ENCODE measurements at regions not wholly inside any gene's neighbourhood (a gene's known extent, or its start where the extent isn't known, plus 50 kb on each side); places are given as distances from the start of the nearest gene placed in this dataset.
A peak's percentile ranks its signal among the peaks of the same experiment; 100 is the strongest.

DNA sequence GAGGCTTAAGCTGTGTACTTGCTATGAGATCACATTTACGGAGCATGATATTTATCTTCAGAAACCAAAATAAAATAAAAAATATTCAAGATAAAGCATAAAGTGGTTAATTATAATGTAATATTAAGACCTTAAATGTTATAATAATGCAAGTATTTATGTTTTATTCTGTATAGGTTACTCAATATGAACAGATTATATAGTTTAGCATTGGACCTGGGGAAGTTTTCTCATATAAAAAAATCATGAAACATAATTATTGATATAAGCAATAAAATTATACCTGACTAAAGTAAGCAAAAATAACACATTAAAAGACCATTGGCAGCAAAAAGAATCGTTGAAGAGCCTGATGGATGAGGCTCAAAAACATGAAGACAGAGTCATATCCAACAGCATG, 516.2 kb downstream of the SLC16A7 start:
- Histone ChIP-seq H3K4me3 (no peak overlapping the region), H3K27ac (no peak overlapping the region)

DNA sequence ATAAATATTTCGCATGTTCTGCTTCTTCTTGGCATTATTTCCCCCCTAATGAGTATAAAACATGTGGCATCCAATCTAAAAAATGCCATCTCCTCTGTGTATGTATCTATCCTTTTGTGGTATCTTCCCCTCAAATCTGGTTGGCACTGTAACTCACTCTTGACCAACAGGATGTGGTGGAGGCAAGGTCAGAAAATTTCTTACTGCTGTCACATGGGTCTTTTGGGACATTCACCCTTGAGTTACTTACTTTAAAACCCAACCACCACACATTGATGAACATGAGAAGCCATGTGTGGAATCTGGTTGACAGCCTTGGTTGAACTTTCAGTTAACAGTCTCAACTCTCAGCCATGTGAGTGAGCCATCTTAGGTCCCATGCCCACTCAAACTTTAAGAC, 516.9 kb downstream of the SLC16A7 start:
- Histone ChIP-seq H3K27ac (no peak overlapping the region), H3K4me3 (no peak overlapping the region)

DNA sequence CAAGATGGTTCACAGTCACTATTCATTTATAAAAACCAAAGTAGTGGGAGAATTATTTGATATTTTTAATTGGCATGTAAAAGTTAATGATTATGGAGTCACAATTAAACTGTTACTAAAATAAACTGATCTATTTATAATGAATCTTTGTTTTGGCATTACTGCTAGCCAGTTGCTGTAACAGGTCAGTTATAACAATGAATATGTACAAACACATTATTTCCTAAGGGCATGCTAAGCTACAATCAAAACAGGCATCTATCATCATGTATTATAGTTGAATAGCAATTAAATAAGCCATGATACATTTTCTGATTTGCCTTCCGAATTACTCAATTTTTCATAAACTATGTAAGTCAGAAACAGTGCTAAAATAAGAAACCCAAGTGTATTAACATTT, 518.3 kb downstream of the SLC16A7 start:
- Histone ChIP-seq H3K4me3 (no peak overlapping the region), H3K27ac (no peak overlapping the region)

DNA sequence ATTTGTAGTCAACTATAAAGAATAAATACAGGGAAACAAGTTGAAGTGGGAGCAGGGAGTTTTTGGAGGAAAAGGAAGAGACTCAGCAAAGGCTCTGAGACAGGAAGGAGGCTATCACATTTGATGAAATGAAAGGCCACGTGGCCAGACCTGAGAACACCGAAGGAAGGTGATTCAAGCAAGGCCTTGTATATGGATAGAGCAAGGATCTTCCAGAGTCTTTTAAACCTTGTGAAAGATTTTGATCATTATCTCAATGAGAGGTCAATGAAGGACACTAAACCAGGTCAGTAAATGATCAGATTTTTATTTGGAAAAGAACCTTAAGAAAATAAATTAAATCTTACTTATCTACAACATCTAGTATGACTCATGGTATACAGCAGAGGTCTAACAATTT, 523.5 kb downstream of the SLC16A7 start:
- Histone ChIP-seq H3K4me3 (no peak overlapping the region), H3K27ac (no peak overlapping the region)

DNA sequence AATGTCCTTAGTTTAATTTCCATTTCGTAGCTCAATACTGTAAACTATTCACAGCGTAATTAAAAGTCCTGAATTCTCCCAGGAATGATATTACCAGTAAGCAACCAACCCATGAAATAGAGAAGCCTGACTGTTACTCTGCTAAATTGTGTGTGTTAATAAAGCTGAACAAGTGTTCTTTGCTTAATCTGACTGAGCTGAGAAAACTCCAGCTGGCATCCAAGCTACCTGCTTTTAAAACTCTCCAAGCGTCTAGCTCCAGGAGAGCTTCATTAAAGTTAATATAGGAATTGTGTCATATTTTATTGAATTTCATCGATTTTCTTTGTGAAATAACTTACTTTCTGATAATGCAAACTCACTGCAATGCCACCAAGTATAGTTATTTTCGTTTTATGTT, 524.4 kb downstream of the SLC16A7 start:
- H3K27ac ChIP-seq = no peak overlapping the region
- H3K4me3 ChIP-seq = no peak overlapping the region

GRCh38 chr12:60123557-60123956, 527.7 kb downstream of the SLC16A7 start:
- no peak overlapping the region for H3K4me3 ChIP-seq

DNA sequence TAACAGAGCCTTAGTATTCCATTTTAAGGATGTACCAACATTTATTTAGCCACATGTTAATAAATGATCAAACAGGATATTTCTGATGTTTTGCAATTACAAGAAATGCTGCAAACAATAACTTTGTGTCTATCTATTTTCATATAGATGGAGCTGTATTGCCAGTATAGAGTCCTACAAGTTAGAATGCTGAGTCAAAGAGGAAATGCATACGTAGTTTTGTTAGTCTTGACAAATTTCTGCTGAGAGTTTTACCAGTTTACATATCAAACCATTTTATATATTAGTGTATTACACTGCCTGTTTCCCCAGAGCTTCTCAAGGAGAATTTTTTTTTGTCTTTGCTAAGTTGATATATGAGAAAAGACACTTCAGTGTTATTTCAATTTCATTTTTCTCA, 541.7 kb downstream of the SLC16A7 start:
- Histone ChIP-seq H3K4me3 (no peak overlapping the region), H3K27ac (no peak overlapping the region)

More at GRCh38 chr12:60123557-60123956, 527.7 kb downstream of the SLC16A7 start:
- H3K27ac ChIP-seq = no peak overlapping the region

- H3K27ac ChIP-seq = no peak overlapping the region
- H3K4me3 ChIP-seq = no peak overlapping the region
Observed at GRCh38 chr12:60138526-60138925, 542.7 kb downstream of the SLC16A7 start.

DNA sequence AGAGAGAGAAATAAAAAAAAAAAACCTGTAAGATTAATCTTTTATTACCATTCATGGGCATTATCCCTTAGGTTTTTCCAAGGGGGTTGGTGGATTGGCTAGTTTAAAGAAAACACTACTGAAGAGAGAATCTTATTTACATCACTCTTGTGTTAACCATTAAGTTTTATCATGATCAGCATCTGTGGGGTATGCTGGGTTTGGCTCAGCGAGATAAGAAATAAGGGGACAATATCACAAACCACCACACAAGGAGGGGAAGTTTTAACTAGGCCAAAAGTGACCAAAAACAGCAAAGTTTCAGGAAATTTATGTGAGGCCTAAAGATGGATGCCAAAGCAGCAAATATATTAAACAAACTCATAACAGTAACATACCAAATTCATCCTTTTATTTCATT, 548.6 kb downstream of the SLC16A7 start:
- no peak overlapping the region for H3K27ac ChIP-seq
- H3K4me3 ChIP-seq = no peak overlapping the region

GRCh38 chr12:60148109-60148508, 552.3 kb downstream of the SLC16A7 start:
- peak overlapping the region in 1 of 21 experiments; percentile 0 for H3K27ac ChIP-seq
- H3K4me3 ChIP-seq = no peak overlapping the region

DNA sequence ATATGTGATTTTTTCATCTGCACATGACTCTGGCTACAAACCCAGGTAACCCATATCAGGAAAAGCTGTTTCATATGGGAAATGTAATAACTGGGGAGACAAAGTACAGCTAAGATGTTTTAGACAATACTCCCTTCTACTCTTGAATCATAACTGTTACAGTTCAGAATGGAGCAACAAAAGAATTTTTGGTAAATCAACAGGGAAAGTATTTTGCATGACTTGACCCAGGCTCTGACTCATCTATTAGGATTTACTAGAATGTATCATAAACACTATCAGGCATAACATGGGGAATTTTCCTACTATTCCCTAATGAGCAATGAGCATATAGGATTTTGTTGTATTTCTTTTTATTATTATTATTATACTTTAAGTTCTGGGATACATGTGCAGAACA, 553.0 kb downstream of the SLC16A7 start:
- Histone ChIP-seq H3K4me3 (no peak overlapping the region), H3K27ac (no peak overlapping the region)

DNA sequence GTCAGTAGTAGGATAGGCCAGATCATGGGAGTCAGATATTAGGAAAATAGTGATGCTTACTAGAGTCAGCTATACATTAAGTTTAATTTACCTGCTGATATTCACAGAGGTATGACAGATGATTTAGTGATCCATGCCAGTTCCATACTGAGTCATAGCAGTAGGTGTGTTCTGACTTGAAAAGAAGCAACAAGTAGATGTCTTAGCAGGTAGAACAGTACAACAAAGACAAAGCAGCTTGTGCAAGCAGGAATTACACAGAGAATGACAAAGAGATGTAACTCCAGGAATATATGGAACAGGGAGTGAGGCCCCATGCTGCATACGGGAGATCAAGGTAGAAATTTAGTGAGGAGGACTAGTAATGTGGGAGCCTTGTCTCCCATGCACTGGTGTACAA, 556.9 kb downstream of the SLC16A7 start:
- H3K27ac ChIP-seq = peak overlapping the region in 1 of 21 experiments; percentile 42
- H3K4me3 ChIP-seq = no peak overlapping the region

DNA sequence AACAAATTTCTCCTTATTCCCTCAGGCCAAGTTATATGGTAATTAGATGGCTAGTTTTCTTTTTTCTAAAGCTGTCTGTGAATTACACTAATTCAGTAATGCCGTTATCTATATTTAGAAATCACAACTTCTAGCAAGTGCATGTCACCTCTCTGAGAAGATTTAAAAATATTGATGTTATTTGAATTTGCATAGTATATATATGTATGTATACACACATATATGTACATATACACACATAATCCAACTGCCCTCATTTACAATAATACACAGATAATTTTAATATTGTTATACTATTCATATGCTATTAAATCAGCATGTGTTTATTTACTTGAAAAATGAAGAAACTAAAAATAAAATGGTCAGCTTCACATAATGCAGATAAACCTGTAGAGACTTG, 563.9 kb downstream of the SLC16A7 start:
- Histone ChIP-seq H3K4me3 (no peak overlapping the region), H3K27ac (no peak overlapping the region)

- no peak overlapping the region for H3K27ac ChIP-seq
- no peak overlapping the region for H3K4me3 ChIP-seq
Observed at GRCh38 chr12:60162988-60163720, 567.3 kb downstream of the SLC16A7 start.

DNA sequence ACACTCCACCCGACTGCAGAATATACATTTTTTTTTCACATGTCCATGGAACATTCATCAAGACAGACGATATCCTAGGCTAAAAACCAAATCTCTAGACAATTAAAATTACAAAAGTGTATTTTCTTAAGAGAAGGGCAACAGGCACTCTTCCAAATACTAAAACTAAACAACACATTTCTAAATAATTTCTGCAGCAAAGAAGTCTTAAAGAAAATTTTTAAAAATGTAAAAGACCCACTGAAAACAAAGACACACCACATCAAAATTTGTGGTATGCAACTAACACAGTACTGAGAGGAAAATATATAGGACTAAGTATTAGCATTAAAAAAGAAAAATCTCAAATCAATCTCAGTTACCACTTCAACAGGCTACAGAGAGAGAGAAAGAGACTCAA, 570.0 kb downstream of the SLC16A7 start:
- Histone ChIP-seq H3K4me3 (no peak overlapping the region), H3K27ac (no peak overlapping the region)

DNA sequence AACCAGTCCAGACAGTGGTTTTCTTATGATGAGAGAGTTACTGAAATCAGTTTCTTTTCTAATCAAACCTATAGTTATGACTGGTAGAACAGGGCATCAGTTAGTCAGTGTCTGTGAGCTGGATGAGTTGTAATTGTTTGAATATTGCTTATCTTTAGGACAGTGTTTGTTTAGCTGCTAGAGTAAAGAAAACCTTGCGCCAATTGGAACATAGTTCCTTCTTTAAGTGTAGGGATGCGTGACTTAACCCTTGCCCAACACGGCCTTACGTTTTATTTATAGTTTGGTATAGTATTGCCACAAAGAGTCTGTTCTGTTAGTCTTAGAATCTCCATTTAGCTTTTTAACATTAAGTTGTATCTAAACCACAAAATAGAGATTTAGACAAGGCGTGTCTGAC, 572.6 kb downstream of the SLC16A7 start:
- Histone ChIP-seq H3K4me3 (no peak overlapping the region), H3K27ac (no peak overlapping the region)

DNA sequence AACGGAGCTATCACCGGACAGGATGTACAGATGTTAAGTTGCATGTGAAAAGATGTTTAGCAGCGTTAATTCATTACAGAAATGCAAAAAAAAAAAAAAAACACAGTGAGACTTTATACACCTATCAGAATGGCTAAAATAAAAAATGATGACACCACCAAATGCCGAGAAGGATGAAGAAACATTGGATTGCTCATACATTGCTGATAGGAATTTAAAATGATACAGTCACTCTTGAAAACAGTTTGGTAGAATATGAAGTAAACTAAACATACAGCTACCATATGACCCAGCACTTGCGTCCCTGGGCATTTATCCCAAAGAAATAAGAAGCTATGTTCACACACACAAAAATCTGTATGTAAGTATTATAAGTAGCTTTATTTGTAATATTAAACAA, 574.1 kb downstream of the SLC16A7 start:
- no peak overlapping the region for H3K4me3 ChIP-seq

GRCh38 chr12:60172266-60173211, 576.7 kb downstream of the SLC16A7 start:
- Histone ChIP-seq H3K27ac (no peak overlapping the region), H3K4me3 (no peak overlapping the region)

More for the DNA sequence above, 574.1 kb downstream of the SLC16A7 start:
- H3K27ac ChIP-seq = no peak overlapping the region

- no peak overlapping the region for H3K27ac ChIP-seq
- H3K4me3 ChIP-seq = no peak overlapping the region
Observed at GRCh38 chr12:60173224-60174170, 577.7 kb downstream of the SLC16A7 start.

- Histone ChIP-seq H3K4me3 (no peak overlapping the region), H3K27ac (no peak overlapping the region)
Observed at GRCh38 chr12:60174476-60174875, 578.6 kb downstream of the SLC16A7 start.
